ENCODE measurements at regions not wholly inside any gene's neighbourhood (a gene's known extent, or its start where the extent isn't known, plus 50 kb on each side); places are given as distances from the start of the nearest gene placed in this dataset.

- H4K5ac ChIP-seq (ENCODE audit: insufficient read length, low read depth, low read length), result no peak overlapping the region
- CTCF ChIA-PET (ENCODE audit: partially characterized antibody), result interaction anchor here (0.6 to 2.4 kb wide), 5 partner anchors 68 to 292 kb away, joined by 3 to 8 read pairs (median 3); no protein-coding TSS in a partner anchor
- H3K18ac ChIP-seq (ENCODE audit: extremely low read depth, low read length), result no peak overlapping the region
- H3K4me3 ChIP-seq (ENCODE audit: extremely low read depth in 1 of 4, insufficient read depth in 2 of 4, low read depth in 3 of 4, low read length in 4 of 4), result no peak overlapping the region
- no peak overlapping the region for H2AFZ ChIP-seq (ENCODE audit: low read length)
- H2BK15ac ChIP-seq (ENCODE audit: low read length), result no peak overlapping the region
- H4K91ac ChIP-seq (replicated peaks; ENCODE audit: insufficient read length, low read length), result no peak overlapping the region
- H2BK5ac ChIP-seq (ENCODE audit: low read depth, low read length), result no peak overlapping the region
- H3K27ac ChIP-seq (ENCODE audit: low read depth, low read length), result no peak overlapping the region
- no peak overlapping the region for H2BK20ac ChIP-seq (ENCODE audit: low read length)
- 74% methylated on average over 4 of the region's 4 CpGs; no CpG with 5 or more reads in 1 of the 2 experiments for WGBS, 2 experiments (ENCODE audit: extremely low coverage in 1 of 2, insufficient coverage in 1 of 2, insufficient read length in 1 of 2, insufficient replicate concordance in 2 of 2, low coverage in 1 of 2, low lambda C conversion rate in 2 of 2, missing lambda C conversion rate in 1 of 2)
- no peak overlapping the region for H3K9ac ChIP-seq (replicated peaks in 1 of 4; ENCODE audit: extremely low read depth in 1 of 4, low read depth in 3 of 4, low read length in 3 of 4)
- no peak overlapping the region for H4K8ac ChIP-seq (ENCODE audit: extremely low read depth, insufficient read depth, low read length)
- H3K23ac ChIP-seq (ENCODE audit: insufficient read length), result no peak overlapping the region
- DNase-seq (ENCODE audit: low read depth in 1 of 2, low spot score in 2 of 2) (no peak), FAIRE-seq (no peak)
- H2BK120ac ChIP-seq (replicated peaks; ENCODE audit: low read depth, low read length), result no peak overlapping the region
- H3K79me1 ChIP-seq (ENCODE audit: low read depth, low read length), result no peaks in the 10 kb centered on the region
- no peak overlapping the region for H2AK5ac ChIP-seq (ENCODE audit: low read depth, low read length)
- no peak overlapping the region for H3K56ac ChIP-seq (replicated peaks; ENCODE audit: insufficient read length, low read depth, low read length)
- no peaks in the 10 kb centered on the region for H4K20me1 ChIP-seq (replicated peaks in 1 of 2; ENCODE audit: control insufficient read depth in 1 of 2, insufficient read depth in 2 of 2, low read length in 2 of 2)
- TF ChIP-seq ZNF274 (IDR thresholded peaks at IDR 0.05; ENCODE audit: borderline replicate concordance, extremely low read depth, low read length) (no peak), CEBPB (IDR thresholded peaks at IDR 0.05; ENCODE audit: low read depth, low read length) (no peak), TAF7 (optimal IDR thresholded peaks at IDR 0.05; ENCODE audit: borderline replicate concordance, low read depth, low read length) (no peak), CHD2 (IDR thresholded peaks at IDR 0.05; ENCODE audit: low read length) (no peak), CTCF (IDR thresholded peaks at IDR 0.05; ENCODE audit: control extremely low read depth in 1 of 3, insufficient read depth in 1 of 3, low read depth in 1 of 3, low read length in 3 of 3) (no peak)
- H3K27me3 ChIP-seq (replicated peaks in 1 of 4; ENCODE audit: control insufficient read depth in 3 of 4, extremely low read depth in 1 of 4, insufficient read depth in 3 of 4, low read length in 3 of 4), result no peaks in the 10 kb centered on the region
- H2BK12ac ChIP-seq (ENCODE audit: low read depth, low read length), result no peak overlapping the region
- no peaks in the 10 kb centered on the region for H3K79me2 ChIP-seq (ENCODE audit: control insufficient read depth in 1 of 2, insufficient read depth in 2 of 2, low read length in 2 of 2)
- H3K4me2 ChIP-seq (ENCODE audit: insufficient read depth in 1 of 2, low read depth in 2 of 2, low read length in 2 of 2), result no peak overlapping the region
- no peaks in the 10 kb centered on the region for H3K9me3 ChIP-seq (ENCODE audit: insufficient read depth in 2 of 2, low read depth in 1 of 2, low read length in 1 of 2)
- POLR2A ChIA-PET (ENCODE audit: partially characterized antibody), result no interaction called here
- no peaks in the 10 kb centered on the region for H3K36me3 ChIP-seq (ENCODE audit: control insufficient read depth in 2 of 4, insufficient read depth in 4 of 4, low read length in 3 of 4)
- no peak overlapping the region for H3K14ac ChIP-seq (ENCODE audit: insufficient read length)
- H3K23me2 ChIP-seq (ENCODE audit: low read depth, low read length), result no peaks in the 10 kb centered on the region
- H3K4ac ChIP-seq (replicated peaks; ENCODE audit: insufficient read length, low read depth, low read length), result no peak overlapping the region
- no peaks in the 10 kb centered on the region for H3K4me1 ChIP-seq (replicated peaks in 1 of 4; ENCODE audit: control insufficient read depth in 3 of 4, insufficient read depth in 4 of 4, low read length in 3 of 4)
Measured at GRCh38 chr5:74334062-74334761, 306.3 kb downstream of the ENC1 start.
